Renal pelvis (tissue), 1 donor: ENCODE measurements at regions not wholly inside any gene's neighbourhood (a gene's known extent, or its start where the extent isn't known, plus 50 kb on each side); places are given as distances from the start of the nearest gene placed in this dataset.

Source experiments
- DNase-seq: peaks from one replicate; pipeline ENCODE4 v3.0.0-alpha.2; 2013

DNA sequence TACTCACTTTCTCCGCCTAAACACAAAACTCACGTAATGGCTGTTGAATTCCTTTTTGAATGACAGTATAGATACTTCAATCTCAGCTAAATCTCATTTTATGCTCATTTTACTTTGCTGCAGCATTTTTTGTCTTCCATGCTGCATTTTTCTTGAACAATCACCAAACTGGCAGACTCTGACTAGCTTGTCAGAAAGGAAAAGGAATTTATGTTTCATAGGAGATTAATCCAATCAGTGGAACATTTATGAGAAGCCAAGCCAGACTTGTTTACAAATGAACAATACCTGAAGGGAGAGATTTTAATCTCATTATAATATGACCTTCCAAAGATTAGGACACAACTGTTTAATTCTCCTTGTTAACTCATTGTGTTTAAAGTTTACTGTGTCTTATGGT, 1044.3 kb downstream of the DIAPH3 start:
- no peak for DNase-seq

DNA sequence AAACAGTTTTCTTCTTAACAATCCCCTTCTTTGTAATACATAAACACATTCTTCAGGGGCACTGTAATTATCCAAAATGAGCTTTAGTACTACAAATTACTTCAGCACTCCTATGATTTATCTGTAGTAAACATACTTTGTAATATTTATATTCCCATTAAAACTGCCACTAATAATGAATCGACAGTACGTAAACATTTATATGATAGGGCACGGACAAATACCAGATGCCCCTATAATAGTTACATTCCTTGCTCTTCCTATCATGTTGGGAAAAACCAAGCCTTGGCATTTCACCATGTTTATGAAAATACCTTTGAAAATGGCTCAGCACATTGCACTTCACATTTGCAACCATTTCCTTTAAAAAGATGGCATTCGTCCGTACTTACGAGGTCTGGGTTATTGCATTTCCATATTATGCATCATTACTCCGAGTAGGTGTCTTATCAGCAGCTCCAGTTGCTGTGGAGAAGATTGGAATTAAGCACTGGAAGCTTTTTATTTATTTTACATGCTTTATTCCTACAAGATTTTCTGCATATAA, 1043.4 kb downstream of the DIAPH3 start:
- DNase-seq: no peak

DNA sequence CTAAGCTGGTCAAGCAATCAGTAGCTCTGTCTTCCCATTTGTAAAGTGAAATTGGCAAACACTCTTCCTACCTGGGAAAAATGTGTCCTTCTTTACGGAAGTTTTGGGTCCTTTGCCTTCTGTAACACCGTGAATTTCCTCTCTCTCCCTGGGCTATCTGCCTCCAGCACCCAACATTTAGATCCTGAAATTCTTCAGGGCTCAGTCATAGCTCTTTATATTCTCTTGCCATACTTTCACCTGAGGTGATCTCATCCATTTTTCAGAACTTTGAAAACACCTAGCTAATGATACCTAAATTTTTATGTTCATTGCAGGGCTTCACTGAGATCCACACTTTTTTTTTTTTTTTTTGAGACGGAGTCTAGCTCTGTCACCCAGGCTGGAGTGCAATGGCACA, 1042.2 kb downstream of the DIAPH3 start:
- no peak for DNase-seq

DNA sequence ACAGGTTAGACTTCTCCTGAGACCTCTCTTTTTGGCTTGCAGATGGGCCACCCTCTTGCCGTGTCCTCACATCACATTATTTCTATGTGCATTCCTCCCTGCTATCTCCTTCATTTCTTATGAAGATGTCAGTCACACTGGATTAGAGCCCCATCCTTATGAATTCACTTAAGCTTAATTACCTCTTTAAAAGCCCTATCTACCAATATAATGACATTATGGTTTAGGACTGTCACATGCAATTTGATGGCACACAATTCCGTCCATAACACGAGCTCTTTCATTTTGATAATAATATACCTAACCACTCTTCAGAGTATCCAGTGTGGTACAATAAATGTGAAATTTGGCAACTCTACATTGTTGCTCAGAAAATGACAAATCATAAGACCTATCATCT, 1037.3 kb downstream of the DIAPH3 start:
- no peak for DNase-seq

DNA sequence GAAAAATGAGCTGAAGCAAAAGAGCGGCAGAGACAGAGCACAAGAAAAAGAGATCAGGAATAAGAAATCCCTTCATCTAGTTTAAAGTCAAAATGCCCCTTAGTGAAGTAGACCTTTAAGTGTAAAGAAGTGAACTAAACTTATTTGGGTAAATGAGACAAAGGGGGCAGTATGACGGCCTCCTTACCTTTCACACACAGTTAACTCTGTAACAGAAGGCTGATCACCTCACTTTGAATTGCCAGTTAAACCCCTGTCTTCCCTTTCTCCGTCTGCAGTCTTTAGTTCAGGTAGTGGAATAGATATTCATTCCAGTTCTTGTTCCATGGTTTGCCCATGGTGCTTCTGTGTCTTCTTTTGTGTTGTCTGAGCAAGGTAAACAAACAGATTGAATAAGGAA, 1029.8 kb downstream of the DIAPH3 start:
- no peak for DNase-seq

DNA sequence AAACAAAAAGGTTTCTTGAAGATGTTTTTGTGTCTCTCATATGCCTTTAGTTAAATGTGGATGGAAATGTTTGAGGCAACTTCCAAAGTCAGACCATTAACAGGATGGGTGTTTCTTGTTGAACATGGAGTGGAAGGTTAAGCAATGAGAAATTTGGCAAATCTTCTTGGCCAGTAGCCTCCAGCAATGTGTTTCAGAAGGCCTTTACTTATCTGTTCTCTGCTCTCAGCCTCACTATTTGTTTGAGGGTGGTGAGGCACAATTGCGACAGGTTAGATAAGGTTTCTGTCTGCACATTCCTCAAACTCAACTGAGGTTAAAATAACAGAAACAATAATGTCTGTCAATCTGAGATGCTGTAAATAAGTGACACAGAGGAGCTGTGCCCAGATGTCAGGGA, 1019.0 kb downstream of the DIAPH3 start:
- no peak for DNase-seq

DNA sequence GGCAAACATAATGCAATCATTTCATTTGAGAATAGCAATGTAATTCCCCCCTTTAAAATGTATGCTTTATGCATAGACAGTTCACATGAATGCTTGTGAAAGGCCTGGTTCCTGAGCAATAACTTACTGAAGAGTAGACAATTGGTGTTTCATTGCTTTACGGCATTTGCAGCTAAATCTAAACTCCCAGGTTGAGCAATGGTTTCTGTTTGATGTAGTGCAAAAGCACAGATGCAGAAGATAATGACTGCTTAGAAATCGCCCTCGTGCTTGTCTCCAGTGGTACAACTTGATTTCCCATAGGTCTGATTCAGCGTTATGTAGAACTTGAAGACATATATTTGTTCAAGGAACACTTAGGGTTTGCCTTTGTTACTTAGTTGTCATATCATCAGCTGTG, 1018.3 kb downstream of the DIAPH3 start:
- no peak for DNase-seq

DNA sequence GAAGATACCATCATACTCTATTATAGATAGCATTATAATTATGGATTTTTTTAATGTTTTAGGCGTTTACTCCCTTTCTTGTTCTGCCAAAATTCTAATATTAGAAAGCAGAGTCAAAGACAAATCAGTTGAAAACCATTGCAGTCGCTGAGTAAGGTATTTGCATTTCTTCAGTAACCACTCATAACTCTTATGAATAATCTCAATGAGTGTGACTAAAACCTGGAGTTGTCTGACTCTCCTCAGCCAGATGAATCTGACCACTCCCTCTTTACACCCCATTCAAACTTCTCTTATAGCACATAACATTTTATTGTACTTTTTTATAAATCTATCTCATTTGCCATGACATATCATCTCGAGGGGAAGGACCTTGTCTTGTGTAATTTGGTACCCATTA, 1006.5 kb downstream of the DIAPH3 start:
- no peak for DNase-seq

DNA sequence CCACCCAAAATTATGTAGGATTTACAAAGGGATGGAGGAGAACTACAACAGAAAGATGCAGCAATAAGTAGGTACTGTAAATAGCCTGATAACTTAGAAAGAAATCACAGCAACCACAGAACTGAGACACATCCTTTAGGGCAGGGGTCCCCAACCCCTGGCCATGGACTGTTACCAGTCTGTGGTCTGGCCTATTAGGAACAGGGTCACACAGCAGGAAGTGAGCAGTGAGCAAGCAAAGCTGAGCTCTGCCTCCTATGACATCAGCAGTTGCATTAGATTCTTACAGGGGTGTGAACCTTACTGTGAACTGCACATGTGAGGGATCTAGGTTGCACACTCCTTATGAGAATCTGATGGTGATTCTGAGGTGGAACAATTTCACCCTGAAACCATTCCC, 997.6 kb downstream of the DIAPH3 start:
- DNase-seq: no peak

DNA sequence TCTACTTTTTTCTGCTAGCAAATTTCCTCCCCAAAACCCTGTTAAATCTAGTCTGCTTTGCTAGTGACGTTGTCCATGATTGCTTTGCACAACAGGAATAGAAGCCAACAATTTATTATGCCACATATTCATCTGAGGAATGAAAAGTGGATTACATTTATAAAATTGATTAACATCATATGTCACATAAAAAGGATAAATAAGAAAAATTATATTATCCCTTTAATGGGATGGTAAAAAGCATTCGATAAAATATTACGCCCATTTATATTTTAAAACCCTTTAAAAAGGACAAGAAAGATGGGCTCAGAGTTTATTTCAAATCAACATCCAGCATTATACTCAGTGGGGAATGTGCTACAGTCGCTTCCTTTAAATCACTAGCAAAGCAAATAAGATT, 991.7 kb downstream of the DIAPH3 start:
- DNase-seq: no peak

DNA sequence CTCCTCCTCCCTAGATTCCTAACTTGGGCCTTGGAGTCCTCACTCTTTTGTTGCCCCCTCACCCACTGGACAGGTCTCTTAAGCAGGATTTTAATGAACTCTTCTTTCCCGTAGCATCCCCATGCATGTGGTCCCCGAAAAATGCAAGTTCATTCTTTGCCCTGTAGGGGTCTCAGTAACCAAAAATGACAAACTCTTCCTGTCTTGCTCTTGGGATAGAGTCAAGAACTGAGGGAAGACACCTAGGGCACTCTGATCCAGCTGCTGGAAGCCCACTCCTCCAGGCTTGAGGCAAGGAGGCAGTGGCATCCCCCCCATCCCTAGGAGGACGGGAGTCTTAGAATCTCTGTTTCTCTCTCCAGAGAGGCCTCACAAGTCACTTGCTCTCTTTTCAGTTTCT, 987.0 kb downstream of the DIAPH3 start:
- no peak for DNase-seq

DNA sequence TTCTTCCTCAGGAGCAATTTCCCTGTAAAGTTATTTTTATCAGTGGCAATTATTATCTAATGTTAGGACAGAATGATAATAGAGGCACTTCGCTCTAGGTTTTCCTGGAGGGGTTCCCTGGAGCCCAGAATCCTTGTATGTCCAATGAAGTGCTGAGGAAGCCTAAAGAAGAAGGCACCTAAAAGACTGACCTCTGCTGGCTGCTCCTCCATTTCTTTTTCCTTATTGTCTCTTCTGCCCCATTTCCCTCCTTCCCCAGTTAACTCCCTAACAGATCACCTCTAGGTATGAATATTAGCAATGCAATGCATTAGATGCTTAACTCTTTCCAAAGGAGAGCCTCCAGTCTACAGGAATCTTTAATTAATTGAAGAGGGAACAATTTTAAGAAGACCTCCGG, 985.4 kb downstream of the DIAPH3 start:
- no peak for DNase-seq

DNA sequence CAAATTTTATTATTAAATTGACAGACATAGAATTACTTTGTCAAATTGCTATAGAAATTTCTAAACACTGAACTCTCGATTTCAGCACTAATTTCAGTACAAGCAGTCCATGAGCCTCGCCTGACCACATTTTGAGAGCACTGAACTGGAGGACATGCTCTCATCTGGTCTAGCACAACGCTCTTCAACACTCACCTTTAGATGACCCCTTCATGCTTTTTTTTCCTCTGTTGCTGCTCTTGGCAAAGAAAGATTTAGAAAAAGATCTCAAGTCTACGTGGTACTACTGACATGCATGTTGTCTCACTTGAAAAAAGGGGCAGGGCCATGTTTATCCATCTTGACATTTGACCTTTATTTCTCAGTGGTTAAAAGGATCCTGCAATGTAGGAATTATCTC, 981.5 kb downstream of the DIAPH3 start:
- DNase-seq: no peak

DNA sequence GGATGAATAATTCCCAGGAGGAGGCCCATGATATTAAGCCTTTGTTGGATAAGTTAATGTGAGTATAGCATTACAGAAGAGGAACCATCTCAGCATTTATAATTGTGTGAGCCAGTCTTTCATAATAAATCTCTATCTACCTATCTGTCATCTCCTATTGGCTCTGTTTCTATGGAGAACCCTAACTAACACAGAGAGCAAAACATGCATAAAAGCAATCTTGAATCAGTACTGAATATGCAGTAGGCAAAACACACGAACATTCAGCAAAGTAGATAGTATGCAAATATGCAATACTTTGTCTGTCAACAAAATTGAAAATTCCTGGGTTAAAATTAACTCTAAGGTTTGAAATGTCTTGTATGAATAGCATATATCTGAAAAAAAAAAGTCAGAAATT, 966.3 kb downstream of the DIAPH3 start:
- DNase-seq: no peak

DNA sequence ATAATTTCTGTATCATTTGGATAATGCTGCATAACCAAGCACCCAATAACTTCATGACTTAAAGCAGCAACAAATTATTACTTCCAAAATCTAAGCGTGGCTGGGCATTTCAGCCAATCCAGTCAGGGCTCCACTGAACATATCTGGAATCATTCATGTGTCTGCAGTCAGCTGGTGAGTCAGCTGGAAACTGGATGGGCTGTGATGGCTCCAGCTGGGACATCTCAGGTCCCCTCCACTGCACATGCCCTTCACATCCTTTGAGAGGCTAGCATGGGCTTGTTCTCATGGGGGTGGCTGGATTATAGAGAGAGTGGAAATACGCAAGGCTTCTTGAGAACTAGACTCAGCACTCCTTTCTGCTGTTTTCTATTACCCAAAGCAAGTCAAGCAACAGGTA, 961.9 kb downstream of the DIAPH3 start:
- peak; percentile 45 for DNase-seq

DNA sequence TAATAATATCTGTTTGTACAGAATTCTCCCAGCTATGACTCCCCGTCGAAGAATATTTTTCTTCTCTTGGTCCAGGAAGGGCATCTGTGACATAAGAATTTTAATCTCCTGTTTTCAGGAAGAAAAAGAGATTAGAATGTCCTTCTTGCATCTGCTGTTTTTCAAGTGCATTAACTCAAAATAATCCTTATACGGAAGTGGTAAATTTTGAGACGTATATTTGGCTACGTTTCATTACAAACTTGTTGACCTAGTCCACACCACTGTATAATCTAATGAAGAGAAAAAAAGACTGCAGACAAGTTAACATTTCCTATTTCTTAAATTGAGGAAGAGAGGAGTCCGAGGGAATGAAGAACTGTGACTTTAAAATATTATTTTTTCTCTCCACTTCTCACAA, 959.9 kb downstream of the DIAPH3 start:
- DNase-seq: no peak

DNA sequence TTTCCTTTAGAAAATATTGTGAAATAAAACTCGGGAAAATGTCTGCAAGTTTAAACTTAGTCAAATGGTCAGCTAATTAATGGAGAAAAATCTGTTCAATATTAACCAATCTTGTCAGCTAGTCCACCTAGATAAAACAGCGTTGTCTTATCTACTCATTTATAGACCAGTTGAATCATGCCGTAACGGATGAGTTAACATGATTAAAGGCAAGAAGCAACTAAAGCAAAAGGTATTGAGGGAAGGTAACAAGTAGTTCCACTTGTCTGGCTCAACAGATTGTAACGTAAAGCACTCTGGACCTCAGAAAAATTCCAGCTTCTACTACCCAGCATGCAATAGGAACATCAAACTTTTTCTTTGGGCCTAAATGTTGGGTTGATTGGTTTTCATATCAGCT, 958.2 kb downstream of the DIAPH3 start:
- no peak for DNase-seq

DNA sequence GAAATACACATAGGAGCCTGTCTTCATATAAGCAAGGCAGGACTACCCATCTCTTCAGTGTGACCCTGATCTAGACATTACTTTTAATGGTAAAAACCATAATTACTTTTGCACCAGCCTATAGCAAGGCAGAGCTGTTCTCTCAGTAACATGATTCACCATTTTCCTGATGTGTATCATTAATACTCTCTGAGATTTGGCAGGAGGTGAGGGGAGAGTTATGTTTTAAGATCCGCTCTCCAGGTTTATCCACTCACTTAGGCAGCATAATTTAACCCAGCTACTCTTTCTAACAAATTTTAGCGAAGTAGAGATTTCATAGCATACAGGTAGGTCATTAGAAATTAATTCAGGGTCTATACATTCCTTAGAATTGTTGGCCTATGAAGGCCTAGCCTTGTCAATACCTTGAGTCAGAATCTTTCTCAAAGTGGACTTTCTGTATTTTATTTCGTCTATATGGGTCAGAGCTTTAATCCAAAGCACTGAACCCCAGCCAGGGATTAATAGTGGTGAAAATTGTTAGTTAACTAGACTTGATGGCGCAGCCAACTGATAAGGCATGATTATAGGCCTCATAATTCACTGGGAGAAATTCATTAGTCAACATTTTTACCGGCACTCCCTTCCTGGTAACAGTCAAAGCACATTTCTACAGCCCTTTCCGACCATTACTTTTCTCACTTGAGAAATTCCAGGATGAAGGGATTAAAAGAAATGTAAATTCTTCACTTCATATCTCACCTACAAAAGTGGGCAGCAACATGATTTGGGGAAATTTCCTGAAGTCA, 955.1 kb downstream of the DIAPH3 start:
- peak; percentile 34 for DNase-seq

DNA sequence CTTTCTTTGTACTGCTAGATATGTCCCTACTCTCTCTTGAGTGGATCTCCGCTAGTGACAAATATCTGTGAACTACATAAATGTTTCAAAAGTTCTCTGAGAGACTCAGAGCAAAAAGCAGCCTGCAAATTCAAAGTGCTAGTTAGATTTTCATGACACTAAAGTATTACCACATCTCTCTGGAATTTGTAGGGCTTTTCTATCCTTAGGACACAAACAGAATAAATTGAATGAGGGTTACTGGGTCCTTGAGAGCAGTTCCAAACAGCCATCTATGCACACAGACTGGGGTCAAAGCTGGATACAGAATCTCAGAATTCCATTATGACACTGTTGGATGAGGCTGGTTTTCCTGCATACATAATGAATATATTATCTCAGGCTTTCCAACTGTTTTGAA, 953.2 kb downstream of the DIAPH3 start:
- peak; percentile 27 for DNase-seq

DNA sequence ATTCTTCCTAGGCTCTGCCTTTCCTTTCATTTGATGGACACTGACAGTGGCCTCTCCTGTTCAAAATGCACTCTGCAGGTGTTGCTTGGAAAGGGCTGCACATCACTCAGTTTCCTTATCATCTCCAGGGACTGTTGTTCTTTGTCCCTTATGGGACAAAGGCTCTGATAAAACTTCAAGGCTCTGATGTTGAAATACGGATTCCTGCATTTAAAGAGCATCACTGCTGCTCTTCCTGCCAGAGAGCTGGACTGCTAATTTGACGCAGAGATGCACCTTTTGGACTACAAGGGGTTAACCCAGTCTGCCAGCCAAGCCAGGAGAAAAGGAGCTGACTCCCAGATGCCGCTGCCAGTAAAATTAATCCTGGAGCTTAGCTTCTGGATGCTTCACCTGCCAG, 952.1 kb downstream of the DIAPH3 start:
- no peak for DNase-seq

DNA sequence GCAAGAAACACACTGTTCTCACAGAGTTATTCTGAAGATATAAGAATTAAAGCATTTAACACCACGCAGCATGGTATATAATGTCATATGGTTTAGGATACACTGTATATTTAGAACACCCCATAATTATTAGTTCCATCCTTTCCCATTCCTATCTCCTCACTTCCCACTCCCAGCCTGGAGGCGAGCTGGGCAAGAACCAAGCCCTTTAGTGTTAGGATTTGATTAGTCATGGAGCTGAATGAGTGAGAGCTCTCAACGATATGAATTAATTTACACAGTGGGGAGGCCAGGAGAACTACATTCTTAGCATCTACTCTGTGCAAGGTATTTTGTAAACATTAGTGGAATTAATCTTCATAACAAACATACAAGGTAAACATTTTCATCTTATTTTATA, 934.3 kb downstream of the DIAPH3 start:
- DNase-seq: no peak

DNA sequence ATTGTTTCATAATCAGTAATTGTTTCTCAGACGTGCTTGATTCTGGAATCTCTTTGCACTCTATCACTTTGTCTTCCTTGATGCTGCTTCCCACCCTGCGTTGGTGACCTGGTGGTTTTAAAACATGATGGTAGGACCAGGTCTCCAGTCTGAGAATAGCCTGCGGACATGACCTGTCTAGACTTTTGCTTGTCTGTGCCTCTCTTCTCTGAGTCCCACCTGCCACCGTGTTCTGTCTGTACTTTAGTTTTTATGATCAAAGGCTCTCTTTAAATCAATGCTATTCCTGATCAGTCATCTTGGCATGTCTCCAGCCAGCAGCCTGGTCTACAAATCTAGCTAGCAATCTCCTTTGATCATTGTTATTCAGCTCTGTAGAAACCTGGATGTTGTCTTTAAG, 933.9 kb downstream of the DIAPH3 start:
- DNase-seq: no peak

DNA sequence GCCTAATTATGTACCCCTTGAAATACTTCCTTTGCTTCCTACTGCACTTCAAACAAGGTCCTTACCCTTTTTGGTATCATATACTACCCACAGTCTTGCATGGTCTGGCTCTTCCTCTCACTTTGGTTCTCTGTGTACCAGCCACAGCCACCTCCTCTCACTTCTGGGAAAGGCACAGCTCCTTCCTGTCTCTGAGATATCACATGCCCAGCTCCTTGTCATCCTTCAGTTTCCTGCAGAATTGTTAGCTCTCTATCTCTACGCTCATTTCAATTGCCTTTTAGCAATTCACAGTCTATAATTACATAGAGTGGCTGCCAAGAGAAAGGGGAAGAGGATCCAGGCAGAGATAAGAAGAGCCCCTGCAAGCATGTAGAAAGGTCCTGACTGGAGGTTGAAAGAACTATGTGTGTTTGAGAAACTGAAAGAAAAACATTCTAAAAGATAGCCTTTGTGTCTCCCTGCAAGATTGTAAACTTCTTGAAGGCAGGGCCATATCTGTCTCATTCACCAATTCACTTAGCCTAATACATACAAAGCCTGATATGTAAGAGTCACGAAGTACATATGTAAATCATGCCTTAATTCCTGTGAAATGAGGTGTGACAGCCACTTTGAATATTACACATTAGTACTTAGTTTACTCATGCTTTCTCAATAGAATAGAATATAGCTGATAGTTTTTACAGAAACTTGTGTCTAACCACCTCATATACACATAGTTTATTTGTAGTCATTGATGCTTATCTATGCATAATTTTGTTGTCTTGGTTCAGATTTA, 933.1 kb downstream of the DIAPH3 start:
- no peak for DNase-seq
